Vagina (tissue), 2 donors: ENCODE measurements at regions not wholly inside any gene's neighbourhood (a gene's known extent, or its start where the extent isn't known, plus 50 kb on each side); places are given as distances from the start of the nearest gene placed in this dataset.

Experiments
- POLR2A ChIP-seq, 2 donors: fragments of 450-650 bp; IDR thresholded peaks; one replicate each; pipeline ENCODE4 v1.6.1; 2017; ENCODE audit warnings: antibody characterized with exemption in 2 of 2, mild to moderate bottlenecking in 2 of 2, moderate library complexity in 2 of 2
- POLR2AphosphoS5 ChIP-seq, 2 donors: sonication (generic); formaldehyde crosslinking; IDR thresholded peaks; one replicate each; pipeline ENCODE4 v1.9.0; 2017; ENCODE audit warnings: antibody characterized with exemption in 2 of 2, mild to moderate bottlenecking in 2 of 2, low read depth in 1 of 2; ENCODE audit not compliant: insufficient read depth in 1 of 2
- TF ChIP-seq, protein P1 (sequence below), 3 experiments: fragments of 450-650 bp in 2 of 3; fragments of 200-600 bp in 1 of 3; sonication (generic) in 1 of 3; IDR thresholded peaks; one replicate each; pipeline ENCODE4 v1.5.1; 2017 to 2019; ENCODE audit warnings: antibody characterized with exemption in 3 of 3, mild to moderate bottlenecking in 2 of 3, moderate library complexity in 2 of 3

DNA sequence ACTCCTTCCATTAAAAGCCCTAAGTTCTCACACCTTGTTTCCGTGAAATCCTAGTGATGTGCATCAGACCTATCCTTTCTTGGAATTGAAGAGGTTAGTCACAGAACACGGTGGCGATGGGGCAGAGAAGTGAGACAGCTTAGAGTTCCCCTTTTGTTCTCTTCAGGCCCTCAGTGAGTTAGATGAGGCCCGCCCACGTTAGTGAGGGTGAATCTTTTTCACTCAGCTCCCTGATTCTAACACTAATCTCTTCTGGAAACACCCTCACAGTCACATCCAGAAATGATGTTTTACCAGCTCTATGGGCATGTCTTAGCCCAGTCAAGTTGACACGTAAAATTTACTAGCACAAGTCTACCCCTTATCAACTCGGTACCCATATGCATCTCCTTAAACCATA lies 172.7 kb upstream of the NOX3 start:
- TF ChIP-seq, protein P1, sequence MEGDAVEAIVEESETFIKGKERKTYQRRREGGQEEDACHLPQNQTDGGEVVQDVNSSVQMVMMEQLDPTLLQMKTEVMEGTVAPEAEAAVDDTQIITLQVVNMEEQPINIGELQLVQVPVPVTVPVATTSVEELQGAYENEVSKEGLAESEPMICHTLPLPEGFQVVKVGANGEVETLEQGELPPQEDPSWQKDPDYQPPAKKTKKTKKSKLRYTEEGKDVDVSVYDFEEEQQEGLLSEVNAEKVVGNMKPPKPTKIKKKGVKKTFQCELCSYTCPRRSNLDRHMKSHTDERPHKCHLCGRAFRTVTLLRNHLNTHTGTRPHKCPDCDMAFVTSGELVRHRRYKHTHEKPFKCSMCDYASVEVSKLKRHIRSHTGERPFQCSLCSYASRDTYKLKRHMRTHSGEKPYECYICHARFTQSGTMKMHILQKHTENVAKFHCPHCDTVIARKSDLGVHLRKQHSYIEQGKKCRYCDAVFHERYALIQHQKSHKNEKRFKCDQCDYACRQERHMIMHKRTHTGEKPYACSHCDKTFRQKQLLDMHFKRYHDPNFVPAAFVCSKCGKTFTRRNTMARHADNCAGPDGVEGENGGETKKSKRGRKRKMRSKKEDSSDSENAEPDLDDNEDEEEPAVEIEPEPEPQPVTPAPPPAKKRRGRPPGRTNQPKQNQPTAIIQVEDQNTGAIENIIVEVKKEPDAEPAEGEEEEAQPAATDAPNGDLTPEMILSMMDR (IDR thresholded peaks at IDR 0.05): no peak
- TF ChIP-seq POLR2A (IDR thresholded peaks at IDR 0.05) (no peak), POLR2AphosphoS5 (IDR thresholded peaks at IDR 0.05; ENCODE audit: insufficient read depth in 1 of 2, low read depth in 1 of 2) (no peak)
